Activated T-cell treated with anti-CD3 and anti-CD28 coated beads, Interleukin-2, amount 50 U/mL, for 72 hours (primary cell): ENCODE measurements at regions not wholly inside any gene's neighbourhood (a gene's known extent, or its start where the extent isn't known, plus 50 kb on each side); places are given as distances from the start of the nearest gene placed in this dataset.
"Not testable (repeated sequence)": the region's sequence is repeated elsewhere in the genome, so short reads cannot be mapped to it uniquely, and the experiment has no call there.

Source experiments
- ATAC-seq, 2 donors: fragments of 150-1000 bp; cut with Tn5 transposase; replicated peaks in 1 of 2; 2 replicates each; pipeline ENCODE4 v1.10.0; 2021; ENCODE audit warnings: moderate library complexity in 2 of 2, mild to moderate bottlenecking in 1 of 2
- DNase-seq, 2 donors: peaks; one replicate each; pipeline ENCODE4 v3.0.0; 2021 to 2022; ENCODE audit warnings: mixed read lengths in 1 of 2
- H3K27ac Mint-ChIP-seq: one replicate; pipeline ENCODE4 v1.8.0; 2022; ENCODE audit warnings: mild to moderate bottlenecking, moderate library complexity, mixed read lengths
- H3K27me3 Mint-ChIP-seq: one replicate; pipeline ENCODE4 v1.8.0; 2022; ENCODE audit warnings: low read depth, mixed read lengths
- H3K36me3 Mint-ChIP-seq, 2 donors: one replicate each; pipeline ENCODE4 v1.8.0; 2022; ENCODE audit warnings: mixed read lengths in 2 of 2, mild to moderate bottlenecking in 1 of 2; ENCODE audit not compliant: insufficient read depth in 2 of 2
- H3K4me1 Mint-ChIP-seq: one replicate; pipeline ENCODE4 v1.8.0; 2022; ENCODE audit warnings: low read depth, mixed read lengths
- H3K4me3 Mint-ChIP-seq, 2 donors: one replicate each; pipeline ENCODE4 v1.8.0; 2022; ENCODE audit warnings: mild to moderate bottlenecking in 2 of 2, mixed read lengths in 2 of 2, moderate library complexity in 2 of 2
- H3K9me3 Mint-ChIP-seq, 2 donors: one replicate each; pipeline ENCODE4 v1.8.0; 2022; ENCODE audit warnings: mixed read lengths in 2 of 2

DNA sequence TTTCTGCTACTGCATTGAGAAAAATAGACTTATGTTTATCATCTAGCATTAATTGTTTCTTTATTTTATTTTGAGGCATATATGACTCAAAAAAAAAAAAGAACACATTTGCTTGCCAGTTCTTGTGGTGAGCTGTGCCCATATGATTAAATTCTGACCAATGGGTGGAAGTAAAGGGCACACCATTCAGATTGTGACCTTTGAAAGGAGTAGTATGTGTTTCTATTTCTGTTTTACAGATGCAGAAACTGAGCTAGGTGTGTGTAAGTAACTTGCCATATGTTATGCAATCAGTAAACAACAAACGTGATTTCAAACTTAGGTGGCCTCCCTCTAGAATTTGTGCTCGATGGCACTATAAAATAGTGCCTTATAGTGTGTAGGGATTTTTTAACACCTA is 368.1 kb upstream of the EDIL3 start:
- Mint-ChIP-seq H3K27ac (no peak overlapping the region), H3K36me3 (no peaks in the 10 kb centered on the region), H3K27me3 (no peaks in the 10 kb centered on the region), H3K4me3 (no peak overlapping the region), H3K4me1 (no peaks in the 10 kb centered on the region), H3K9me3 (peaks cover 0 to 6% of the 10 kb centered on the region in 2 donors)
- DNase-seq, result no peak
- ATAC-seq, result no peak

- no peak overlapping the region for H3K4me3 Mint-ChIP-seq
- no peak for ATAC-seq
- H3K4me1 Mint-ChIP-seq, result no peaks in the 10 kb centered on the region
- no peak overlapping the region for H3K27ac Mint-ChIP-seq
- no peaks in the 10 kb centered on the region for H3K27me3 Mint-ChIP-seq
- no peaks in the 10 kb centered on the region for H3K36me3 Mint-ChIP-seq
- H3K9me3 Mint-ChIP-seq, result peaks cover 0 to 9% of the 10 kb centered on the region in 2 donors
- no peak for DNase-seq
These were observed 363.6 kb upstream of the EDIL3 start for GRCh38 chr5:84748313-84748712.

DNA sequence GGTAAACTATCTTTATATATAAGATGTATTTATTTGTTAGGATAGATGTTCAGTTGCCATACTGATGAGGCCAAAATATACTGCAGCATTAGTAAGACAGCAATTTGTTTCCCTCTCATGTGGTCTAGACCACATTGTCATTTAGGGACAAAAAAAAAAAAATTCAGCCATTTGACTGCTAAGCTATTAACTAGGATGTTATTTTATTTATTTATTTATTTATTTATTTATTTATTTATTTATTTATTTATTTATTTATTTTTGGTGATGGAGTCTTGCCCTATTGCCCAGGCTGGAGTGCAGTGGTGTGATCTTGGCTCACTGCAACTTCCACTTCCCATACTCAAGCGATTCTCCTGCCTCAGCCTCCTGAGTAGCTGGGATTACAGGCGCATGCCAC is 361.6 kb upstream of the EDIL3 start:
- DNase-seq, H3K27ac Mint-ChIP-seq, H3K36me3 Mint-ChIP-seq, H3K9me3 Mint-ChIP-seq, H3K27me3 Mint-ChIP-seq, H3K4me3 Mint-ChIP-seq, H3K4me1 Mint-ChIP-seq, ATAC-seq: not testable (repeated sequence)

GRCh38 chr5:84741056-84741455 is 356.4 kb upstream of the EDIL3 start:
- ATAC-seq (no peak), DNase-seq (no peak)
- no peaks in the 10 kb centered on the region for H3K27me3 Mint-ChIP-seq
- no peak overlapping the region for H3K4me3 Mint-ChIP-seq
- H3K36me3 Mint-ChIP-seq, result no peaks in the 10 kb centered on the region
- no peak overlapping the region for H3K27ac Mint-ChIP-seq
- peaks cover 0 to 4% of the 10 kb centered on the region in 2 donors for H3K9me3 Mint-ChIP-seq
- H3K4me1 Mint-ChIP-seq, result no peaks in the 10 kb centered on the region

DNA sequence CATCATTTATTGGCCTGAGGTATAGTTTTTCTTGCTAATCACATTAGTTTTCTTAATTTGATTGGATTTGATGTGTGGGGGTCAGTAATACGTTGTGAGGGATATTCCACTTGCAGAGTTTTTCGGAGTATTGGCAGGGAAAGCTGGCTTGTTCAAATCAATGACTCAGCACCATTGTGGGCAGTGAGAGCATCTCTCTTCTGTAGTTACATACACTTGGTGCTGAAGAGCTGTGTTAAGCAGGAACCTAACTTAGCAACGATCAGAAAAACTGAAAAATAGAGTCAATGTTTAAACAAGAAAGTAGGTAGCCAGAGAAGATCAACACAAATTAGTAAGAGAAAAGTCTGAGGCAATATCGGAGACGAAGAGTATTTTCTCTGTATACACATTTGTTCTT is 344.6 kb upstream of the EDIL3 start:
- no peaks in the 10 kb centered on the region for H3K27me3 Mint-ChIP-seq
- no peak for ATAC-seq
- H3K4me1 Mint-ChIP-seq, result no peaks in the 10 kb centered on the region
- no peak for DNase-seq
- H3K27ac Mint-ChIP-seq, result no peak overlapping the region
- H3K36me3 Mint-ChIP-seq, result no peaks in the 10 kb centered on the region
- H3K4me3 Mint-ChIP-seq, result no peak overlapping the region
- peaks cover 0 to 11% of the 10 kb centered on the region in 2 donors for H3K9me3 Mint-ChIP-seq

DNA sequence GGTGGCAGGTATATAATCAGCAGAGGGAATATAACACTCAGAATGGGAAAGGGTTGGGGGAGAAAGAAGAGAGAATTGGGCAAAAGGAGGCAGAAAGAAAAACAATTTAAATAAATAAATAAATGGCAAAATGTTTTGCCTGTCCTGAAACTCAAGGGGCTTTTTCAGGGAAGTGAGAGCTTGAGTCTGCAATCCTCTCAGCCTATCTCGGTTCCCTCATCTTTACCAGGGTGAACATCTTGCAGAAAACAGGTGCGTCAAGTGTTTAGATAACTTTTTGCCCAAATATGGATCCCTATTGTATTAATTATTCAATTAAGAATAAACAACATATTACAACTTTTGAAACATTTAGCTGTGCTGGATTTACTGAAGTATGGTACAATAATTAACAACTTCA is 343.0 kb upstream of the EDIL3 start:
- Mint-ChIP-seq H3K27ac (no peak overlapping the region), H3K9me3 (peaks cover 0 to 7% of the 10 kb centered on the region in 2 donors), H3K4me3 (no peak overlapping the region), H3K36me3 (no peaks in the 10 kb centered on the region), H3K4me1 (no peaks in the 10 kb centered on the region), H3K27me3 (no peaks in the 10 kb centered on the region)
- no peak for DNase-seq
- ATAC-seq, result no peak

DNA sequence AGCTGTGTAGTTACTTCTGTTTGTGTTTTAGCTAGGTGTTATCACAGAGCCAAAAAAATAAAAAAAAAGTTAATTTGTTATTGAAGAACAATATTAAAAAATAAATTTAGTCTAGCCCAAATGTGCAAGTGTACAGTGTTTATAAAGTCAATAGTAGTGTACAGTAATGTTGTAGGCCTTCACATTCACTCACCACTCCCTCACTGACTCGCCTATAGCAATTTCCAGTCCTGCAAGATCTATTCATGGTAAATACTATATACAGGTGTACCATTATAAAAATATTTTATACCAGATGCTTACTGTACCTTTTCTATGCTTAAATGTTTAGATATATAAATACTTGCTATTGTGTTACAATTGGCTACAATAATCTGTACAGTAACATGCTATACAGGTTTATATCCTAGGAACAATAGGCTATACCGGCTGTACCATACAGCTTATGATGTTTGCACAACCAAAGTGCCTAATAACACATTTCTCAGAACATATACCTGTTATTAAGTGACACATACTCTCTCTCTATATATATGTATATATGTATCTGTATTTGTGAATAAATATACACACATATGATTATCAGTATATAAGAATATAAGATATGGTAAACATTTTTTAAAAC is 341.4 kb upstream of the EDIL3 start:
- ATAC-seq (no peak), DNase-seq (no peak)
- Mint-ChIP-seq H3K4me1 (no peaks in the 10 kb centered on the region), H3K27me3 (no peaks in the 10 kb centered on the region), H3K36me3 (no peaks in the 10 kb centered on the region), H3K9me3 (peaks cover 0 to 7% of the 10 kb centered on the region in 2 donors), H3K4me3 (no peak overlapping the region), H3K27ac (no peak overlapping the region)

- H3K36me3 Mint-ChIP-seq, result peaks cover 0 to 3% of the 10 kb centered on the region in 2 donors
- ATAC-seq (no peak), DNase-seq (no peak)
- H3K27me3 Mint-ChIP-seq, result no peaks in the 10 kb centered on the region
- H3K4me1 Mint-ChIP-seq, result no peaks in the 10 kb centered on the region
- H3K27ac Mint-ChIP-seq, result no peak overlapping the region
- no peak overlapping the region for H3K4me3 Mint-ChIP-seq
- peaks cover 4 to 9% of the 10 kb centered on the region in 2 donors for H3K9me3 Mint-ChIP-seq
These were observed 340.0 kb upstream of the EDIL3 start for GRCh38 chr5:84724683-84725082.

DNA sequence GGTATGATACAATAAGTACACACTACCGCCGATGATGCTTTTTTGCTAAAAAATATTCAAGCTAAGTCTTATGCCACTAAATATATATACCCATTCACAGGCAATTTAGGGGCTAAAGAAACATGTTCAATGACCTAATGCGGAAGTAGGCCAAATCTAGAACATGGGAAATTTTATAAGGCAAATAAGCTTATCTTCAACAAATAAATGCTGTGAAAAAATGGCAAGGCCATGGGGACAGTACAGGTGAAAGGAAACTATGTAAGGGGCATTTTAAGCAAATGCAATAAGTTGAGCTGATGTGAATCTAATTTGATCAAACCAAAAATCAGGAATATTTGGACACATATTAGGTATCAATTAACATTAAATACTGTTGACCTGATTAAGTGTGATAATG is 339.5 kb upstream of the EDIL3 start:
- no peaks in the 10 kb centered on the region for H3K27me3 Mint-ChIP-seq
- H3K4me1 Mint-ChIP-seq, result no peaks in the 10 kb centered on the region
- DNase-seq (no peak), ATAC-seq (no peak)
- peaks cover 0 to 3% of the 10 kb centered on the region in 2 donors for H3K36me3 Mint-ChIP-seq
- no peak overlapping the region for H3K4me3 Mint-ChIP-seq
- no peak overlapping the region for H3K27ac Mint-ChIP-seq
- peaks cover 4 to 7% of the 10 kb centered on the region in 2 donors for H3K9me3 Mint-ChIP-seq

- H3K27ac Mint-ChIP-seq, result no peak overlapping the region
- peaks cover 6 to 11% of the 10 kb centered on the region in 2 donors for H3K9me3 Mint-ChIP-seq
- no peaks in the 10 kb centered on the region for H3K4me1 Mint-ChIP-seq
- no peak for ATAC-seq
- DNase-seq, result no peak
- no peak overlapping the region for H3K4me3 Mint-ChIP-seq
- H3K36me3 Mint-ChIP-seq, result peaks cover 0 to 3% of the 10 kb centered on the region in 2 donors
- no peaks in the 10 kb centered on the region for H3K27me3 Mint-ChIP-seq
These were observed 333.7 kb upstream of the EDIL3 start for GRCh38 chr5:84718377-84718776.

GRCh38 chr5:84715686-84716085 is 331.0 kb upstream of the EDIL3 start:
- no peak overlapping the region for H3K27ac Mint-ChIP-seq
- H3K4me1 Mint-ChIP-seq, result no peaks in the 10 kb centered on the region
- DNase-seq (no peak), ATAC-seq (no peak)
- H3K4me3 Mint-ChIP-seq, result no peak overlapping the region
- H3K36me3 Mint-ChIP-seq, result peaks cover 0 to 3% of the 10 kb centered on the region in 2 donors
- H3K9me3 Mint-ChIP-seq, result peaks cover 5 to 9% of the 10 kb centered on the region in 2 donors
- H3K27me3 Mint-ChIP-seq, result no peaks in the 10 kb centered on the region

- H3K36me3 Mint-ChIP-seq, result peaks cover 0 to 2% of the 10 kb centered on the region in 2 donors
- no peaks in the 10 kb centered on the region for H3K4me1 Mint-ChIP-seq
- H3K9me3 Mint-ChIP-seq, result peaks cover 4 to 8% of the 10 kb centered on the region in 2 donors
- no peak overlapping the region for H3K27ac Mint-ChIP-seq
- no peak for ATAC-seq
- H3K27me3 Mint-ChIP-seq, result no peaks in the 10 kb centered on the region
- no peak overlapping the region for H3K4me3 Mint-ChIP-seq
- no peak for DNase-seq
These were observed 330.4 kb upstream of the EDIL3 start for GRCh38 chr5:84715091-84715490.

DNA sequence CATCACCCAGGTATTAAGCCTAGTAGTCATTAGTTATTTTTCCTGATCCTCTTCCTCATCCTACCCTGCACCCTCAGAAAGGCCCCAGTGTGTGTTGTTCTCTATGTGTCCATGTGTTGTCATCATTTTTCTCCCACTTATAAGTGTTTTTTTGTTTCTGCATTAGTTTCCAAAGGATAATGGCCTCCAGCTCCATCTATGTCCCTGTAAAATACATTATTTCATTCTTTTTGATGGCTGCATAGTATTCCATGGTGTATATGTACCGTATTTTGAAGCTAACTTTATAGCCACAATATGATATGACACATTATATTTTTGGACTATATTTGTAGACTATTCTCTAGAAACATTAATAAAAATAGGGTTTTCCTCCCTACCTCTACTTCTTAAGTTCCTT is 324.4 kb upstream of the EDIL3 start:
- DNase-seq, result no peak
- Mint-ChIP-seq H3K36me3 (no peaks in the 10 kb centered on the region), H3K27me3 (no peaks in the 10 kb centered on the region), H3K4me1 (no peaks in the 10 kb centered on the region), H3K9me3 (peaks cover 0 to 5% of the 10 kb centered on the region in 2 donors), H3K4me3 (no peak overlapping the region), H3K27ac (no peak overlapping the region)
- no peak for ATAC-seq
